Thymus (tissue), 11 donors: ENCODE measurements at regions not wholly inside any gene's neighbourhood (a gene's known extent, or its start where the extent isn't known, plus 50 kb on each side); places are given as distances from the start of the nearest gene placed in this dataset.

Source experiments
- DNase-seq, 9 donors: peaks; one replicate each; pipeline ENCODE4 v3.0.0-alpha.2; 2013; ENCODE audit warnings: low spot score in 9 of 9, low read depth in 6 of 9, missing footprints in 1 of 9
- H3K27ac ChIP-seq, 2 donors: one replicate each; pipeline ENCODE4 v1.5.1; 2013; ENCODE audit warnings: control low read depth in 1 of 2, low read depth in 1 of 2, low read length in 1 of 2, mild to moderate bottlenecking in 1 of 2, moderate library complexity in 1 of 2
- H3K27me3 ChIP-seq, 2 donors: one replicate each; pipeline ENCODE4 v1.5.1; 2013; ENCODE audit warnings: low read length in 1 of 2; ENCODE audit not compliant: control insufficient read depth in 2 of 2, insufficient read depth in 1 of 2
- H3K36me3 ChIP-seq, 2 donors: one replicate each; pipeline ENCODE4 v1.5.1; 2013; ENCODE audit warnings: low read length in 1 of 2, mild to moderate bottlenecking in 1 of 2, moderate library complexity in 1 of 2; ENCODE audit not compliant: control insufficient read depth in 2 of 2, insufficient read depth in 2 of 2
- H3K4me1 ChIP-seq, 2 donors: one replicate each; pipeline ENCODE4 v1.5.1; 2013; ENCODE audit warnings: low read length in 2 of 2; ENCODE audit not compliant: control insufficient read depth in 2 of 2, insufficient read depth in 2 of 2
- H3K4me3 ChIP-seq, 2 donors: one replicate each; pipeline ENCODE4 v1.5.1; 2013; ENCODE audit warnings: low read length in 2 of 2, control low read depth in 1 of 2, mild to moderate bottlenecking in 1 of 2
- H3K9me3 ChIP-seq, 2 donors: one replicate each; pipeline ENCODE4 v1.5.1; 2013; ENCODE audit warnings: low read length in 1 of 2, mild to moderate bottlenecking in 1 of 2; ENCODE audit not compliant: control insufficient read depth in 2 of 2, insufficient read depth in 1 of 2
- WGBS: extraction: QIAGEN DNeasy Blood & Tissue Kit; methylation state at CpG from one replicate; pipeline ENCODE4 v1.1.7; 2013; 5-methylcytosine and 5-hydroxymethylcytosine counted together
- donor health status: healthy.

DNA sequence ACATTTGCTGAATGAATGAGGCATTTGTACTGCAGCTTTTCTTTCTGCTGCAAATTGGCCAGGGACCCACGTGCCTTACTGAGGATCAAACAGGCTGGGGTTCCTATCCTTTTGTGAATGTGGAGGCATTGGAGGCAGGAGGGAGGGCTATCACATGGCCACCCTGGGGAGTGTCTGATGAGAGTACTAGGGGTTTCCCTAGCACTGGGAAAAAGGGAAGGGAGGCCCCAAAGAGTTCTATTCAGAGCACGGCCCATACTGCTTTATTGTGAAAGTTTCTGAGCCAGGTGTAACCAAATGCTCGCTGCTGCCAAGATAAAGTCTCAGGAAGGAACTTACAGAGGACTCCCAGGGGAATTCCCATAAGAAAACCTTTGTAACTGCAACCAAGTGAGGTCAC lies 78.4 kb upstream of the ANO1 start:
- no peaks in the 10 kb centered on the region for H3K36me3 ChIP-seq
- H3K4me1 ChIP-seq, result no peaks in the 10 kb centered on the region
- peak in 1 of 9 donors; percentile 13 for DNase-seq
- H3K9me3 ChIP-seq, result no peaks in the 10 kb centered on the region
- H3K4me3 ChIP-seq, result no peak overlapping the region
- H3K27ac ChIP-seq, result no peak overlapping the region
- 69% methylated on average over 3 of the region's 3 CpGs for WGBS
- H3K27me3 ChIP-seq, result no peaks in the 10 kb centered on the region

DNA sequence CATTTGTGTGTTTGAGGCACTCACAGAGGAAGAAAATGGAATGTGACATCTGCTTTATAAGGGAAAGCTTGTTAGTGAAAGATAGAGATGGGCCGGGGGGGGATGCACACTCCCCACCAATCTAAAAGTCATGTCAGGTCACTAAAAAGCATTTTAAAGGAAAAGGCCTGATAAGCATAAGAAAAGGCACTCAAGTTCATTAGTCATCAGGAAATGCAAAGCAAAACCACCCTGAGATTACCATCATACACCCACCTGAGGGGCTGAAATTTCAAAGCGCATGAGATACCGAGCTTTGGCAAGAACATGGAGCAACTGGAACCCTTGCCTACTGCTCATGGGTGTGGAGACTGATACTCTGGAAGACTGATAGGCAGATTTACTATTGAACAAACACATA lies 77.9 kb upstream of the ANO1 start:
- Histone ChIP-seq H3K27me3 (no peaks in the 10 kb centered on the region), H3K36me3 (no peaks in the 10 kb centered on the region), H3K4me1 (no peaks in the 10 kb centered on the region), H3K27ac (no peak overlapping the region), H3K4me3 (no peak overlapping the region), H3K9me3 (no peaks in the 10 kb centered on the region)
- WGBS, result 92% methylated on average over 3 of the region's 3 CpGs
- no peak for DNase-seq

DNA sequence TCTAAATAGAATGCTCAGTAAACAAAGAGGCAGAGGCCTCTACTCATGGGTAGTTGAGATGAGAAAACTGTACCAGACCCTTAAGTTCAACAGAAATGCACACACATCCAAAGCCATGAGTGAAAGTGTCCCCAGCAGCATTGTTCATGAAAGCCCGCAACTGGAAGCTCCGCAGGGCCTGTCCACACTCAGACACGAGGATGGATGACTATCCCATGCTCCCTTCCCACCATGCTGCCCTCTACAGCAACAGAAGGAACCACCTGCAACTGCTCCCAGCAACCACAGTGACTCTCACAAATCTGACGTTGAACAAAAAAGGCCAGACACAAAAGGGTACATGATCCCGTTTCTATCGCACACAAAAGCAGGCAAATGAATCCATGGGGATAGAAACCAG lies 76.9 kb upstream of the ANO1 start:
- Histone ChIP-seq H3K36me3 (no peaks in the 10 kb centered on the region), H3K9me3 (no peaks in the 10 kb centered on the region), H3K27me3 (no peaks in the 10 kb centered on the region), H3K4me1 (no peaks in the 10 kb centered on the region), H3K27ac (no peak overlapping the region), H3K4me3 (no peak overlapping the region)
- no peak for DNase-seq
- 93% methylated on average over 6 of the region's 6 CpGs for WGBS

DNA sequence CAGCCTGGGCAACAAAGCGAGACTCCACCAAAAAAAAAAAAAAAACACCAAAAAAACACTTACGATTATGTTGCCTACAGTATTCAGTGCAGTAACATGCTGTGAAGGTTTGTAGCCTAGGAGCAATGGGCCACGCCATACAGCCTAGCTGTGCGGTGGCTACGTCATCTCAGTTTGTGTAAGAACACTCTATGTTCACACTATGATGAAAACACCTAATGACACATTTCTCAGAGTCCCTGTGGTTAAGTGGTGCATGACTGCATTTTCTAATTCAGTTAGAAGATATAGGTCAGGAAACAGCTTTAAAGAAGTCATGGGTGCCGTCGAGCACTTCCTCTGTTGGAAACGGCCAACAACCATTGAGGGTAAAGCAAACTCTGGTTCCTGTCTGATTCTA lies 75.7 kb upstream of the ANO1 start:
- H3K9me3 ChIP-seq, result no peaks in the 10 kb centered on the region
- 56% methylated on average over 8 of the region's 8 CpGs for WGBS
- no peaks in the 10 kb centered on the region for H3K36me3 ChIP-seq
- no peaks in the 10 kb centered on the region for H3K4me1 ChIP-seq
- no peak overlapping the region for H3K27ac ChIP-seq
- peak in 2 of 9 donors; percentile 8 to 28 for DNase-seq
- H3K4me3 ChIP-seq, result no peak overlapping the region
- H3K27me3 ChIP-seq, result no peaks in the 10 kb centered on the region

DNA sequence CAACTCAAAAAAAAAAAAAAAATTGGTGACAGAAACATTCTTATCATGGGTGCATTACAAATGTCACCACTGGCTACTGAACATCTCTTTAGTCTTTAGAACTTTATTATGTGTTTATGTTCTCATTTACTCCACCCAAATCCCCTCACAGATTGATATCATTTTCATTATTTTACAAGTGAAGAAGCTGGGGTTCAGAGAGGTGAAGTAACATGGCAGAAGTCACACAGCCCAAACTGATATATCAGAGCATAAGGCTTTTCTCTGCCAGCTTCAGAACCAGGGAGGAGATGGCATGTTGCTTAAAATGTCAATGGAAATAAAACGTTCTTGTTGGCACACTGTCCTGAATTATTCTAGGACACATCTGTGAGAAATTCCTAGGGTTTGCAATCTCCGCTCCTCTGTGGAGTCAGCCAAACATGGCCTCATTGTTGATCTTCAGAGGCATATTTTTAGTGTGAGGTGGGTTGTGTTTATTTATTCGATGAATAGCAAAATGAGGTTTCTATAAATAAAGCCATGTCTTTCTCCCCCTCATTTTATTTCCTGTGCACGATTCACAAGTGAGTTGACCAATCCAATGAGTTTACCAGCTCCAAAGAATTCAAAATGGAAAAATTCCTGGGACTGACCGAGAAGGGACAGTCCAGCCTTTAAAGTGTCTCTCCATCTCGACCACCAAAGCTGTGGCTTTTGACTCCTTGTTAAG lies 72.9 kb upstream of the ANO1 start:
- WGBS, result 76% methylated on average over 6 of the region's 6 CpGs
- no peak overlapping the region for H3K27ac ChIP-seq
- DNase-seq, result no peak

DNA sequence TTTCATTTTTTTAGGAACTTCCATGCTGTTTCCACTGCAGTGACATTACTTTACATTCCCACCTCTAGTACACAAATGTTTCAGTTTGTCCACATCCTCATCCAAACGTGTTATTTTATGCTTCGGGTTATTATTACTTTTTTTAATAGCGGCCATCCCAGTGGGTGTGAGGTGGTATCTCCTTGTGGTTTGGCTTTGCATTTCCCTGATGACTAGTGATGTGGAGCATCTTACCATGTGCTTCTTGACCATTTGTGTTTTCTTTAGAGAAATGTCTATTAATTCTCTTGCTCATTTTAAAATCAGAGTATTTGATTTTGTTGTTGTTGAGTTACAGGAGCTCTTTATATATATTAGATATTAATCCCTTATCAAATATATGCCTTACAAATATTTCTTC lies 70.3 kb upstream of the ANO1 start:
- H3K4me3 ChIP-seq, result no peak overlapping the region
- no peaks in the 10 kb centered on the region for H3K36me3 ChIP-seq
- H3K4me1 ChIP-seq, result no peaks in the 10 kb centered on the region
- H3K27me3 ChIP-seq, result no peaks in the 10 kb centered on the region
- H3K27ac ChIP-seq, result no peak overlapping the region
- H3K9me3 ChIP-seq, result no peaks in the 10 kb centered on the region
- 84% methylated on average over 3 of the region's 3 CpGs for WGBS
- DNase-seq, result no peak

More for the DNA sequence above, 72.9 kb upstream of the ANO1 start:
- H3K9me3 ChIP-seq, result no peaks in the 10 kb centered on the region
- H3K27me3 ChIP-seq, result no peaks in the 10 kb centered on the region
- H3K4me1 ChIP-seq, result no peaks in the 10 kb centered on the region
- H3K4me3 ChIP-seq, result no peak overlapping the region
- no peaks in the 10 kb centered on the region for H3K36me3 ChIP-seq

DNA sequence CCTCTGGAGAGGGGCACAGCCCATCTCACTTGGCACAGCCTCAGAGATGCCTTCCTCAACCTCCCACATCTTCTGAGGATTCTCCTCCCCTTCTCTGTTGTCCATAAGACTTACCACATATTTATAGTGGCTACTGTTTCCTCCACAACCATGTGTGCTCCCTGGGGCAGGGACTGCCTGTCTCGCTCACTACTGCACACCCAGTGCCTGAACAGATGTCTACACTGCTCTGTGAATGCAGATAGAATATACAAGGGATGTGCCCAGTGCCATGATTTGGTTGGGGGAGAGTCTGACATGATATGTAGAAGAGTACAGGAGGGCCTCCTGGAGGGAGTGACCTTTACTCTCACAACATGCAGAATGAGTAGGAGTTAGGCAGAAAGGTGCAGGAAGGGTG lies 67.3 kb upstream of the ANO1 start:
- no peaks in the 10 kb centered on the region for H3K9me3 ChIP-seq
- H3K4me1 ChIP-seq, result no peaks in the 10 kb centered on the region
- 81% methylated on average over 1 of the region's 1 CpG for WGBS
- H3K36me3 ChIP-seq, result no peaks in the 10 kb centered on the region
- no peaks in the 10 kb centered on the region for H3K27me3 ChIP-seq
- H3K27ac ChIP-seq, result no peak overlapping the region
- no peak for DNase-seq
- no peak overlapping the region for H3K4me3 ChIP-seq

DNA sequence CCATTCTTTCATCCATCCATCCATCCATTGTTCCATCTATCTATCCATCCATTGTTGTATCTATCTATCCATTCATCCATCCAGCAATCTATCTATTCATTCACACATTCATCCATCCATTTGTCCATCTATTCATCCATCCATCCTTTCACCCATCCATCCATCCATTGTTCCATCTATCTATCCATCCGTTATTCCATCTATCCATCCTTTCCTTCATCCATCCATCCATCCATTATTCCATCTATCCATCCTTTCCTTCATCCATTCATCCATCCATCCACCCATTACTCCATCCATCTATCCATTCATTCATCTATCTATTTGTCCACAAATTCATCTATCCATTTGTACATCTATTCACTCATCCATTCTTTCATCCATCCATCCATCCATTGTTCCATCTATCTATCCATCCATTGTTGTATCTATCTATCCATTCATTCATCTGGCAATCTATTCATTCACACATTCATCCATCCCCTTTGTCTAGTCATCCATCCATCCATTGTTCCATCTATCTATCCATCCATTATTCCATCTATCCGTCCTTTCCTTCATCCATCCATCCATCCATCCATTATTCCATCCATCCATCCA lies 65.9 kb upstream of the ANO1 start:
- 86% methylated on average over 2 of the region's 2 CpGs for WGBS
- DNase-seq, result no peak
- no peaks in the 10 kb centered on the region for H3K36me3 ChIP-seq
- H3K4me3 ChIP-seq, result no peak overlapping the region
- no peaks in the 10 kb centered on the region for H3K9me3 ChIP-seq
- H3K4me1 ChIP-seq, result no peaks in the 10 kb centered on the region
- no peaks in the 10 kb centered on the region for H3K27me3 ChIP-seq
- no peak overlapping the region for H3K27ac ChIP-seq

DNA sequence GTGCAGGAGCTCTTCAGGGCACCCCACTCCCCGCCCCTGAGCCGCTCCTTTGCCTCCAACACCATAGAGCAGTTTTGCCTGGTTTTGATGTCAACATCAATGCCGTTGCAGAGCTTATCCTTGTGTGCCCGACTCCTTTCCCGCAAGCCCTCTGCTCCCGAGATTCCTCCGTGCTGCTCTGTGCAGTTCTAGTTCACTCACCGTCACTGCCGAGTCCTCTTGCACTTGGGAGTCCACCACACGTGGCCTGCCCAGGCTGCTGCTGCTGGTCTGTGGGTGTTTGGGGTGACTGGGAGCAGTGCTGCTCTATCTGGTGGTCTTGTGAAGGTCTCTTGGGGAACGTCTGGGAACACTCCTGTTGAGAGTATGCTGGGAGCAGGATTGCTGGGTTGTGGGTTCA lies 63.8 kb upstream of the ANO1 start:
- no peaks in the 10 kb centered on the region for H3K36me3 ChIP-seq
- H3K27ac ChIP-seq, result no peak overlapping the region
- WGBS, result 93% methylated on average over 11 of the region's 11 CpGs
- no peak overlapping the region for H3K4me3 ChIP-seq
- H3K27me3 ChIP-seq, result no peaks in the 10 kb centered on the region
- no peak for DNase-seq
- no peaks in the 10 kb centered on the region for H3K4me1 ChIP-seq
- no peaks in the 10 kb centered on the region for H3K9me3 ChIP-seq
